K562 (cell line): ENCODE measurements at regions not wholly inside any gene's neighbourhood (a gene's known extent, or its start where the extent isn't known, plus 50 kb on each side); places are given as distances from the start of the nearest gene placed in this dataset.

ENCODE experiments used
- NCOA2 ChIP-seq, 2 experiments: fragments of 450-650 bp; IDR thresholded peaks; 2 replicates each; pipeline ENCODE4 v1.6.1; 2018; ENCODE audit warnings: mild to moderate bottlenecking in 2 of 2, moderate library complexity in 1 of 2; ENCODE audit not compliant: partially characterized antibody in 2 of 2
- RHOXF2B ChIP-seq: fragments of 250-450 bp; sonication (Bioruptor Pico); conservative IDR thresholded peaks from 2 replicates; pipeline ENCODE4 v1.5.1; 2021
- TAF15 ChIP-seq: fragments of 200-400 bp; formaldehyde crosslinking; IDR thresholded peaks from 2 replicates; pipeline ENCODE4 v1.6.1; 2017; ENCODE audit warnings: mild to moderate bottlenecking, low read depth, low read length, moderate library complexity
- ZFP91 ChIP-seq: sonication (generic); formaldehyde crosslinking; IDR thresholded peaks from 2 replicates; pipeline ENCODE4 v1.8.0; 2022; ENCODE audit warnings: mild to moderate bottlenecking, missing genetic modification reagents
- TF ChIP-seq, protein P1 (sequence below): fragments of 200-800 bp; sonication (Bioruptor generic); IDR thresholded peaks from 2 replicates; pipeline ENCODE4 v1.6.1; 2016; ENCODE audit warnings: missing genetic modification characterization, missing compliant biosample characterization
- TF ChIP-seq, protein P2 (sequence below): fragments of 250-450 bp; sonication (Bioruptor Pico); IDR thresholded peaks from 2 replicates; pipeline ENCODE4 v1.5.0; 2021; ENCODE audit warnings: mild to moderate bottlenecking, moderate library complexity
- TF ChIP-seq, protein P3 (sequence below): fragments of 250-450 bp; sonication (Bioruptor Pico); IDR thresholded peaks from 2 replicates; pipeline ENCODE4 v1.5.0; 2022; ENCODE audit warnings: mild to moderate bottlenecking
- TF ChIP-seq, protein P4 (sequence below): IDR thresholded peaks from 2 replicates; pipeline ENCODE4 v1.6.1; 2014; ENCODE audit warnings: antibody characterized with exemption

DNA sequence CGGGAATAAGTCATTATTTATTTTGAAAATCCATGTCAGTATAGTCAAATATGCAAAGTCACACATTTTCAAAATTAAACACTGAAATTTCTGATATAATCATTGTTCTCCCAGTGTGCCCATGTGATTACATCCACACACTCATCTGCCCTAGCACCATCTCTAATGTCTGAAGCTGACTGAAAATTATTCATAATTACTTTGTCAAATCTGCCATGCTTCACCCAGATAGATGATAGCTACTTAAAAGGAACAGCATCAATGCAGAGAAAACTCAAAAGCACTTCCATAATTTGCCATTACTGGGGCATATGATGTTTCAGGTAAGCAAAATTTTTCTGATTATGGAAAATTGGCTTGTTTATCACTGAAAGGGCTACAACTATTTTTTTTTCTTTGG, 1433.3 kb upstream of the IGFBP7 start (continued):
- TF ChIP-seq, protein P1, sequence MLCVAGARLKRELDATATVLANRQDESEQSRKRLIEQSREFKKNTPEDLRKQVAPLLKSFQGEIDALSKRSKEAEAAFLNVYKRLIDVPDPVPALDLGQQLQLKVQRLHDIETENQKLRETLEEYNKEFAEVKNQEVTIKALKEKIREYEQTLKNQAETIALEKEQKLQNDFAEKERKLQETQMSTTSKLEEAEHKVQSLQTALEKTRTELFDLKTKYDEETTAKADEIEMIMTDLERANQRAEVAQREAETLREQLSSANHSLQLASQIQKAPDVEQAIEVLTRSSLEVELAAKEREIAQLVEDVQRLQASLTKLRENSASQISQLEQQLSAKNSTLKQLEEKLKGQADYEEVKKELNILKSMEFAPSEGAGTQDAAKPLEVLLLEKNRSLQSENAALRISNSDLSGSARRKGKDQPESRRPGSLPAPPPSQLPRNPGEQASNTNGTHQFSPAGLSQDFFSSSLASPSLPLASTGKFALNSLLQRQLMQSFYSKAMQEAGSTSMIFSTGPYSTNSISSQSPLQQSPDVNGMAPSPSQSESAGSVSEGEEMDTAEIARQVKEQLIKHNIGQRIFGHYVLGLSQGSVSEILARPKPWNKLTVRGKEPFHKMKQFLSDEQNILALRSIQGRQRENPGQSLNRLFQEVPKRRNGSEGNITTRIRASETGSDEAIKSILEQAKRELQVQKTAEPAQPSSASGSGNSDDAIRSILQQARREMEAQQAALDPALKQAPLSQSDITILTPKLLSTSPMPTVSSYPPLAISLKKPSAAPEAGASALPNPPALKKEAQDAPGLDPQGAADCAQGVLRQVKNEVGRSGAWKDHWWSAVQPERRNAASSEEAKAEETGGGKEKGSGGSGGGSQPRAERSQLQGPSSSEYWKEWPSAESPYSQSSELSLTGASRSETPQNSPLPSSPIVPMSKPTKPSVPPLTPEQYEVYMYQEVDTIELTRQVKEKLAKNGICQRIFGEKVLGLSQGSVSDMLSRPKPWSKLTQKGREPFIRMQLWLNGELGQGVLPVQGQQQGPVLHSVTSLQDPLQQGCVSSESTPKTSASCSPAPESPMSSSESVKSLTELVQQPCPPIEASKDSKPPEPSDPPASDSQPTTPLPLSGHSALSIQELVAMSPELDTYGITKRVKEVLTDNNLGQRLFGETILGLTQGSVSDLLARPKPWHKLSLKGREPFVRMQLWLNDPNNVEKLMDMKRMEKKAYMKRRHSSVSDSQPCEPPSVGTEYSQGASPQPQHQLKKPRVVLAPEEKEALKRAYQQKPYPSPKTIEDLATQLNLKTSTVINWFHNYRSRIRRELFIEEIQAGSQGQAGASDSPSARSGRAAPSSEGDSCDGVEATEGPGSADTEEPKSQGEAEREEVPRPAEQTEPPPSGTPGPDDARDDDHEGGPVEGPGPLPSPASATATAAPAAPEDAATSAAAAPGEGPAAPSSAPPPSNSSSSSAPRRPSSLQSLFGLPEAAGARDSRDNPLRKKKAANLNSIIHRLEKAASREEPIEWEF = no peak
- no peak for TF ChIP-seq ZFP91
- no peak for TF ChIP-seq NCOA2 (IDR thresholded peaks at IDR 0.05; ENCODE audit: partially characterized antibody in 2 of 2)
- no peak for TF ChIP-seq RHOXF2B (CRISPR knock-in tag)
- no peak for TF ChIP-seq TAF15
- TF ChIP-seq, protein P2, sequence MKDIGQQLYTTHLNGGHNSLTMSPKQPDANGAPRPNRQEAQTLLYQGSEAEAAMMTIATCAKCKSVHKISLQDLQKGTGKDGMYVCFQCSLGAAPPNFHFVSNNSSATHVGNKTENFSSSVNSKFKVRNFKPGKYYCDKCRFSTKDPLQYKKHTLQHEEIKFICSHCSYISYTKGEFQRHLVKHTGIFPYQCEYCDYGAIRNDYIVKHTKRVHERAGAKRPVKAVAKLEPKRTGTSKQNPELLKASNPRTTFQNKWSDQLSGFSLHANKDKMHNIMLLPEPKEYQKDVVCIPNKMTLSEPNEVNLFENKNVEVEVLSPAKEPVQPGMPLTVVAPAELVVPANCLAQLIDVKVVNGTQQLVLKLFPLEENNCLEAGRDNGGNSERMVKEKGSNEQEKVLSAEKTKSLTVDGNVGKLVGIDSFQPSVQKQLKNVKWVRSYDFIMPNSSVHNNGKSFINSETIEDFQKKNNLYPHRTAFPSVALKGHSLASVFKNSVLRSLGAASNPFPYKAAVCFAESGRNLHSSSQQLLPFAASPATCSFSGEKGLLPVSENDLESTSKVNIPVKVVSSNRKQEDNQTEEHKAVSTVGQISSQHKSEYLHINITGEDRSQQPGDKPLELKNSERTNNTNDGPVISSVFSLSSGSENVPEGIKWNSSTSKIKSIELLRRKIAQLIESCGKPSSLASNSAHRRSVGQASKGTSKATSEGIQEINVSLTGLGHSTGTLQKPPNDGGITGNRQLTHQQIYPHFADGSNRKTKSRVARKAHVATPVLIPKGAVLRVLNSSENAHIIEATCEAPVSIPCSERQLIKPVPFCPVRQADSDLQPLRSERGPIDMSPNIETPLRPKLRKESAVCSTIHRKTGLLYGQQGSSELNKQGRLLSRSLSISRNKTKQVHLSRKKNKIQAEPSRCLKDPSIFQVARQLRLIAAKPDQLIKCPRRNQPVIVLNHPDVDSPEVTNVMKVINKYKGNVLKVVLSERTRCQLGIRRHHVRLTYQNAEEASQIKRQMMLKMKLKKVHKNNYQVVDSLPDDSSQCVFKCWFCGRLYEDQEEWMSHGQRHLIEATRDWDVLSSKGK (CRISPR knock-in tag) = no peak
- TF ChIP-seq, protein P3, sequence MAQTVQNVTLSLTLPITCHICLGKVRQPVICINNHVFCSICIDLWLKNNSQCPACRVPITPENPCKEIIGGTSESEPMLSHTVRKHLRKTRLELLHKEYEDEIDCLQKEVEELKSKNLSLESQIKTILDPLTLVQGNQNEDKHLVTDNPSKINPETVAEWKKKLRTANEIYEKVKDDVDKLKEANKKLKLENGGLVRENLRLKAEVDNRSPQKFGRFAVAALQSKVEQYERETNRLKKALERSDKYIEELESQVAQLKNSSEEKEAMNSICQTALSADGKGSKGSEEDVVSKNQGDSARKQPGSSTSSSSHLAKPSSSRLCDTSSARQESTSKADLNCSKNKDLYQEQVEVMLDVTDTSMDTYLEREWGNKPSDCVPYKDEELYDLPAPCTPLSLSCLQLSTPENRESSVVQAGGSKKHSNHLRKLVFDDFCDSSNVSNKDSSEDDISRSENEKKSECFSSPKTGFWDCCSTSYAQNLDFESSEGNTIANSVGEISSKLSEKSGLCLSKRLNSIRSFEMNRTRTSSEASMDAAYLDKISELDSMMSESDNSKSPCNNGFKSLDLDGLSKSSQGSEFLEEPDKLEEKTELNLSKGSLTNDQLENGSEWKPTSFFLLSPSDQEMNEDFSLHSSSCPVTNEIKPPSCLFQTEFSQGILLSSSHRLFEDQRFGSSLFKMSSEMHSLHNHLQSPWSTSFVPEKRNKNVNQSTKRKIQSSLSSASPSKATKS = no peak
- TF ChIP-seq, protein P4, sequence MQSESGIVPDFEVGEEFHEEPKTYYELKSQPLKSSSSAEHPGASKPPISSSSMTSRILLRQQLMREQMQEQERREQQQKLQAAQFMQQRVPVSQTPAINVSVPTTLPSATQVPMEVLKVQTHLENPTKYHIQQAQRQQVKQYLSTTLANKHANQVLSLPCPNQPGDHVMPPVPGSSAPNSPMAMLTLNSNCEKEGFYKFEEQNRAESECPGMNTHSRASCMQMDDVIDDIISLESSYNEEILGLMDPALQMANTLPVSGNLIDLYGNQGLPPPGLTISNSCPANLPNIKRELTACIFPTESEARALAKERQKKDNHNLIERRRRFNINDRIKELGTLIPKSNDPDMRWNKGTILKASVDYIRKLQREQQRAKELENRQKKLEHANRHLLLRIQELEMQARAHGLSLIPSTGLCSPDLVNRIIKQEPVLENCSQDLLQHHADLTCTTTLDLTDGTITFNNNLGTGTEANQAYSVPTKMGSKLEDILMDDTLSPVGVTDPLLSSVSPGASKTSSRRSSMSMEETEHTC = no peak
